ENCODE measurements at regions not wholly inside any gene's neighbourhood (a gene's known extent, or its start where the extent isn't known, plus 50 kb on each side); places are given as distances from the start of the nearest gene placed in this dataset.

DNA sequence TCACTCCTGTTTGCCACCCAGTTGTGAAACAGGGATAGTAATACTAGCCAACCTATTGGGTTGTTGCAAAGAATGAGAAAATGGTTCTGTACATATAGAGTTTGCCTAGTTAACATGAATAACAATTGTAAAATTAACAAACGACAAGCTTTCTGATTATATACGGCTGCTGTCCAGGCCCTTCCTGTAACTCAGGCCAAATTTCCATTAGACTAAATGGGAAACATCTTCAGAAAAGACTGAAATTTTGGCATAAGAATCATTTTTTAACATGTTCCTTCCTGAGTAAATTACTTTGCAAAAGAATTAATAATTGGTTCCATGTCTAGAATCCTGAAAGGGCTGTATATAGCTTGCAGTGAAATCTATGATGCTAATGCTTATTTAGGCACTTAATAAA is 117.7 kb upstream of the SATB2 start:
- no peak overlapping the region for H3K4me3 Mint-ChIP-seq (ENCODE audit: unreplicated experiment)
- no peaks in the 10 kb centered on the region for H3K36me3 Mint-ChIP-seq (ENCODE audit: insufficient read depth, unreplicated experiment)
- H3K27me3 Mint-ChIP-seq (ENCODE audit: insufficient read depth, unreplicated experiment), result no peaks in the 10 kb centered on the region
- H3K4me1 Mint-ChIP-seq (ENCODE audit: low read depth, unreplicated experiment), result no peaks in the 10 kb centered on the region
- ChIA-PET CTCF (no interaction called here), POLR2A (no interaction called here)
- no peak overlapping the region for H3K4me3 ChIP-seq (ENCODE audit: low read depth, low read length)
- TF ChIP-seq, protein P1, sequence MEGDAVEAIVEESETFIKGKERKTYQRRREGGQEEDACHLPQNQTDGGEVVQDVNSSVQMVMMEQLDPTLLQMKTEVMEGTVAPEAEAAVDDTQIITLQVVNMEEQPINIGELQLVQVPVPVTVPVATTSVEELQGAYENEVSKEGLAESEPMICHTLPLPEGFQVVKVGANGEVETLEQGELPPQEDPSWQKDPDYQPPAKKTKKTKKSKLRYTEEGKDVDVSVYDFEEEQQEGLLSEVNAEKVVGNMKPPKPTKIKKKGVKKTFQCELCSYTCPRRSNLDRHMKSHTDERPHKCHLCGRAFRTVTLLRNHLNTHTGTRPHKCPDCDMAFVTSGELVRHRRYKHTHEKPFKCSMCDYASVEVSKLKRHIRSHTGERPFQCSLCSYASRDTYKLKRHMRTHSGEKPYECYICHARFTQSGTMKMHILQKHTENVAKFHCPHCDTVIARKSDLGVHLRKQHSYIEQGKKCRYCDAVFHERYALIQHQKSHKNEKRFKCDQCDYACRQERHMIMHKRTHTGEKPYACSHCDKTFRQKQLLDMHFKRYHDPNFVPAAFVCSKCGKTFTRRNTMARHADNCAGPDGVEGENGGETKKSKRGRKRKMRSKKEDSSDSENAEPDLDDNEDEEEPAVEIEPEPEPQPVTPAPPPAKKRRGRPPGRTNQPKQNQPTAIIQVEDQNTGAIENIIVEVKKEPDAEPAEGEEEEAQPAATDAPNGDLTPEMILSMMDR (IDR thresholded peaks at IDR 0.05; ENCODE audit: insufficient read depth in 1 of 2, low read depth in 1 of 2, low read length in 1 of 2, severe bottlenecking in 1 of 2, unreplicated experiment in 1 of 2), result no peak
- BruUV-seq (replicated peaks), result no TSS peak
- H3K4me1 ChIP-seq, result no peaks in the 10 kb centered on the region
- no peaks in the 10 kb centered on the region for H3K27me3 ChIP-seq (replicated peaks; ENCODE audit: control insufficient read depth, insufficient read depth, low read length)
- no peaks in the 10 kb centered on the region for H3K9me3 ChIP-seq
- no peak for DNase-seq
- H3K36me3 ChIP-seq (ENCODE audit: control insufficient read depth, insufficient read depth, low read length), result no peaks in the 10 kb centered on the region
- no peak overlapping the region for H3K27ac Mint-ChIP-seq (ENCODE audit: unreplicated experiment)
- intact Hi-C loops (cut with micrococcal nuclease; ENCODE audit: unreplicated experiment), result no loop called here
- no peaks in the 10 kb centered on the region for H3K9me3 Mint-ChIP-seq (ENCODE audit: unreplicated experiment)

DNA sequence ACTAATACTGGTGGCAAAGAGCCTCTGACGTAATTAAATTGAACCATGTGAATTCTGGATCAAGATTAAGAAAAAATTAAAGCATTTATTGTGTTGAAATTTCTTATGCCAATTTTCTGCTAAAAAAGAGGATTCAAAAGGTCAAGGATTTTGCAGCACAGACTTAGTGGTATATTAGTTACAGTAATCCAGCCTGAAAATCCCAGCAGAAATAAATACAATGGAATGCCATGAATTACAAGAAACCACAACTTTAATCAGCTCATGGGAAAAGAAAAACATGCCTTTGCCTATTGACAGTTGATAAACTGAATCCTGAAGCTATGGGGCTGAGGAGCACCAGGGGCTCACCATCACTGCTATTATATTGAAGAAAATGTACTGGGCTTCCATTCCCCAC is 114.8 kb upstream of the SATB2 start:
- CTCF ChIA-PET, result no interaction called here
- Histone ChIP-seq H3K4me1 (peaks cover 3% of the 10 kb centered on the region; the same call in 1 of the 2 replicates), H3K9me3 (no peaks in the 10 kb centered on the region), H3K36me3 (ENCODE audit: control insufficient read depth, insufficient read depth, low read length) (no peaks in the 10 kb centered on the region), H3K4me3 (ENCODE audit: low read depth, low read length) (no peak overlapping the region), H3K27me3 (replicated peaks; ENCODE audit: control insufficient read depth, insufficient read depth, low read length) (no peaks in the 10 kb centered on the region)
- Mint-ChIP-seq H3K36me3 (ENCODE audit: insufficient read depth, unreplicated experiment) (no peaks in the 10 kb centered on the region), H3K27me3 (ENCODE audit: insufficient read depth, unreplicated experiment) (no peaks in the 10 kb centered on the region), H3K4me1 (ENCODE audit: low read depth, unreplicated experiment) (no peaks in the 10 kb centered on the region), H3K27ac (ENCODE audit: unreplicated experiment) (no peak overlapping the region), H3K4me3 (ENCODE audit: unreplicated experiment) (no peak overlapping the region), H3K9me3 (ENCODE audit: unreplicated experiment) (no peaks in the 10 kb centered on the region)
- DNase-seq, result no peak
- POLR2A ChIA-PET, result no interaction called here
- intact Hi-C loops (cut with micrococcal nuclease; ENCODE audit: unreplicated experiment), result no loop called here
- TF ChIP-seq, protein P1 (IDR thresholded peaks at IDR 0.05; ENCODE audit: insufficient read depth in 1 of 2, low read depth in 1 of 2, low read length in 1 of 2, severe bottlenecking in 1 of 2, unreplicated experiment in 1 of 2), result no peak
- no TSS peak for BruUV-seq (replicated peaks)

DNA sequence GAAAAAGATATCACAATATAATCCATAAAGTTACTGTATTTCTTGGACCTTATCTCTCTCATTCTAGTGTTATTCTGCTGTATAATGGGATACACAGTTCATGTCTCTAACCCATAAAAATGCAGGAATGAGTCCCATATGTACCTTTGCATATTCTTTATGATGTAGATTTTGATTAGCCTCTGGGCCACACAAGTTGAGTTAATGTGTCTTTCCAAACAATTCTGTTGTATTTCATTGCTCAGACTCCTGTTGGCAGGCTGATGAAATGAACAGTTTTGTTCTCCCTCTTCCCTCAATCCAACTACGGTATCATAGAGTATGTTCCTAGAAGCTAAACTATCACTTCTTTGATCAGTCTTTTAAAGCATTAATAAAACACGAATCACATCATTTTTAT is 113.2 kb upstream of the SATB2 start:
- H3K27me3 Mint-ChIP-seq (ENCODE audit: insufficient read depth, unreplicated experiment), result no peaks in the 10 kb centered on the region
- no peaks in the 10 kb centered on the region for H3K9me3 Mint-ChIP-seq (ENCODE audit: unreplicated experiment)
- H3K36me3 Mint-ChIP-seq (ENCODE audit: insufficient read depth, unreplicated experiment), result no peaks in the 10 kb centered on the region
- Histone ChIP-seq H3K4me1 (peaks cover 3% of the 10 kb centered on the region; the same call in 1 of the 2 replicates), H3K36me3 (ENCODE audit: control insufficient read depth, insufficient read depth, low read length) (no peaks in the 10 kb centered on the region), H3K27me3 (replicated peaks; ENCODE audit: control insufficient read depth, insufficient read depth, low read length) (no peaks in the 10 kb centered on the region), H3K9me3 (no peaks in the 10 kb centered on the region), H3K4me3 (ENCODE audit: low read depth, low read length) (no peak overlapping the region)
- H3K4me1 Mint-ChIP-seq (ENCODE audit: low read depth, unreplicated experiment), result no peaks in the 10 kb centered on the region
- POLR2A ChIA-PET, result no interaction called here
- H3K4me3 Mint-ChIP-seq (ENCODE audit: unreplicated experiment), result no peak overlapping the region
- CTCF ChIA-PET, result no interaction called here
- BruUV-seq (replicated peaks), result no TSS peak
- intact Hi-C loops (cut with micrococcal nuclease; ENCODE audit: unreplicated experiment), result no loop called here
- TF ChIP-seq, protein P1 (IDR thresholded peaks at IDR 0.05; ENCODE audit: insufficient read depth in 1 of 2, low read depth in 1 of 2, low read length in 1 of 2, severe bottlenecking in 1 of 2, unreplicated experiment in 1 of 2), result no peak
- DNase-seq, result no peak
- no peak overlapping the region for H3K27ac Mint-ChIP-seq (ENCODE audit: unreplicated experiment)

Data from Caco-2 (cell line).